GM23338 (cell line): ENCODE measurements at regions not wholly inside any gene's neighbourhood (a gene's known extent, or its start where the extent isn't known, plus 50 kb on each side); places are given as distances from the start of the nearest gene placed in this dataset.

Experiments used
- ATAC-seq: fragments of 200-7000 bp; cut with Tn5 transposase; 3 replicates; pipeline ENCODE4 v1.9.1; 2020
- DNase-seq: peaks from one replicate; pipeline ENCODE4 v3.0.0-alpha.2; 2015; ENCODE audit warnings: low spot score
- H2AFZ ChIP-seq: fragments of 200-600 bp; sonication (generic); 2 replicates; pipeline ENCODE4 v1.8.0; 2016; ENCODE audit warnings: antibody characterized with exemption, mild to moderate bottlenecking, moderate library complexity
- H3F3A ChIP-seq: fragments of 200-600 bp; sonication (generic); replicated peaks from 2 replicates; pipeline ENCODE4 v1.8.0; 2017; ENCODE audit warnings: antibody characterized with exemption, mixed run types, low read depth
- H3K27ac ChIP-seq: fragments of 200-600 bp; sonication (generic); 2 replicates; pipeline ENCODE4 v1.6.1; 2016; ENCODE audit warnings: low read depth
- H3K27me3 ChIP-seq: fragments of 200-600 bp; sonication (generic); 2 replicates; pipeline ENCODE4 v1.8.0; 2016; ENCODE audit warnings: mild to moderate bottlenecking, mixed run types, moderate library complexity; ENCODE audit not compliant: insufficient read depth
- H3K36me3 ChIP-seq: fragments of 200-600 bp; sonication (generic); 2 replicates; pipeline ENCODE4 v1.8.0; 2016; ENCODE audit warnings: mild to moderate bottlenecking; ENCODE audit not compliant: insufficient read depth
- H3K4me1 ChIP-seq: fragments of 200-600 bp; sonication (generic); 2 replicates; pipeline ENCODE4 v1.8.0; 2016; ENCODE audit warnings: mild to moderate bottlenecking, moderate library complexity; ENCODE audit not compliant: insufficient read depth
- H3K4me2 ChIP-seq: fragments of 200-600 bp; sonication (generic); 2 replicates; pipeline ENCODE4 v1.7.1; 2017; ENCODE audit warnings: mixed run types
- H3K4me3 ChIP-seq: fragments of 200-600 bp; sonication (generic); 2 replicates; pipeline ENCODE4 v1.6.1; 2016; ENCODE audit warnings: mixed run types
- H3K79me2 ChIP-seq: fragments of 200-600 bp; sonication (generic); replicated peaks from 2 replicates; pipeline ENCODE4 v1.8.0; 2017; ENCODE audit warnings: mild to moderate bottlenecking; ENCODE audit not compliant: insufficient read depth
- H3K9me2 ChIP-seq: fragments of 200-600 bp; sonication (generic); 2 replicates; pipeline ENCODE4 v1.8.0; 2017; ENCODE audit not compliant: insufficient read depth
- H4K20me1 ChIP-seq: fragments of 200-600 bp; sonication (generic); replicated peaks from 2 replicates; pipeline ENCODE4 v1.8.0; 2017; ENCODE audit warnings: mild to moderate bottlenecking; ENCODE audit not compliant: insufficient read depth
- H3K27ac Mint-ChIP-seq: 2 replicates; pipeline ENCODE4 v1.8.0; 2020; ENCODE audit warnings: inconsistent platforms, mild to moderate bottlenecking, moderate library complexity, mixed read lengths
- H3K27me3 Mint-ChIP-seq: 3 replicates; pipeline ENCODE4 v1.8.0; 2022; ENCODE audit warnings: low read depth, mild to moderate bottlenecking, moderate library complexity, mixed read lengths, inconsistent platforms; ENCODE audit not compliant: insufficient read depth, poor library complexity
- H3K36me3 Mint-ChIP-seq: 3 replicates; pipeline ENCODE4 v1.8.0; 2021; ENCODE audit warnings: low read depth, mild to moderate bottlenecking, inconsistent platforms, moderate library complexity, mixed read lengths
- H3K4me1 Mint-ChIP-seq: 3 replicates; pipeline ENCODE4 v1.8.0; 2020; ENCODE audit warnings: mild to moderate bottlenecking, inconsistent platforms, mixed read lengths
- H3K4me3 Mint-ChIP-seq: 3 replicates; pipeline ENCODE4 v1.8.0; 2021; ENCODE audit warnings: moderate library complexity, mild to moderate bottlenecking, inconsistent platforms, mixed read lengths
- H3K9me3 Mint-ChIP-seq: 3 replicates; pipeline ENCODE4 v1.8.0; 2020; ENCODE audit warnings: moderate library complexity, mild to moderate bottlenecking, inconsistent platforms, mixed read lengths
- CREB1 ChIP-seq: fragments of 250-450 bp; sonication (Bioruptor Pico); IDR thresholded peaks from 2 replicates; pipeline ENCODE4 v1.5.0; 2020; ENCODE audit warnings: low read depth, mild to moderate bottlenecking, moderate library complexity
- EZH2 ChIP-seq: fragments of 200-600 bp; sonication (generic); IDR thresholded peaks from one replicate; pipeline ENCODE4 v1.8.0; 2017; ENCODE audit warnings: antibody characterized with exemption, mild to moderate bottlenecking, low read depth; ENCODE audit not compliant: unreplicated experiment
- JUNB ChIP-seq: IDR thresholded peaks from one replicate; pipeline ENCODE4 v1.6.1; 2016; ENCODE audit warnings: antibody characterized with exemption; ENCODE audit not compliant: unreplicated experiment
- NANOG ChIP-seq: IDR thresholded peaks from 2 replicates; pipeline ENCODE4 v1.6.1; 2016; ENCODE audit warnings: antibody characterized with exemption, borderline replicate concordance
- POLR2AphosphoS5 ChIP-seq: IDR thresholded peaks from 2 replicates; pipeline ENCODE4 v1.6.1; 2016; ENCODE audit warnings: antibody characterized with exemption, low read depth
- STAT1 ChIP-seq: IDR thresholded peaks from one replicate; pipeline ENCODE4 v1.6.1; 2016; ENCODE audit warnings: antibody characterized with exemption; ENCODE audit not compliant: unreplicated experiment
- ZNF114 ChIP-seq: fragments of 250-450 bp; sonication (Bioruptor Pico); IDR thresholded peaks from 2 replicates; pipeline ENCODE4 v1.5.0; 2020; ENCODE audit warnings: mild to moderate bottlenecking, moderate library complexity
- ZNF331 ChIP-seq: fragments of 250-450 bp; sonication (Bioruptor Pico); IDR thresholded peaks from 2 replicates; pipeline ENCODE4 v1.5.0; 2020; ENCODE audit warnings: low read depth, mild to moderate bottlenecking, moderate library complexity
- TF ChIP-seq, protein P1 (sequence below), 2 experiments: fragments of 200-600 bp in 1 of 2; sonication (generic) in 1 of 2; conservative IDR thresholded peaks; 2 replicates each; pipeline versions ENCODE4 v1.5.1 to v1.6.1; 2016 to 2017; ENCODE audit warnings: antibody characterized with exemption in 2 of 2, low read depth in 2 of 2, mild to moderate bottlenecking in 2 of 2, moderate library complexity in 1 of 2
- TF ChIP-seq, protein P2 (sequence below): IDR thresholded peaks from one replicate; pipeline ENCODE4 v1.6.1; 2018; ENCODE audit warnings: antibody characterized with exemption; ENCODE audit not compliant: unreplicated experiment
- TF ChIP-seq, protein P3 (sequence below): IDR thresholded peaks from 2 replicates; pipeline ENCODE4 v1.6.1; 2016; ENCODE audit warnings: antibody characterized with exemption

DNA sequence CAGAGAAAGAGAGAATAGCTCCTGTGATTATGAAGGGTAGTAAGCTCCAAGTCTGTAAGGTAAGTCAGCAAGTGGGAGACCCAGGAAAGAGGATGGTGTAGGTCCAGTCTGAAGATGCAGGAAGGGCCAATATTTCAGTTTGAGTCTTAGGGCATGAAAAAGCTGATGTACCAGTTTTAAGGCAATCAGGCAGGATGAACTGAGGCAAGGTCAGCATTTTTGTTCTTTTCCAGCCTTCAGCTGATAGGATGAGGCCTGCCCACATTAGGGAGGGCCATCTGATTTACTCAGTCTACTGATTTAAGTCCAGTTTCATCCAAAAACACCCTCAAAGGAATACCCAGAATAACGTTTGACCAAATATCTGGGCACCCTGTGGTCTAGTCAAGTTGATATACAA is 347.3 kb downstream of the CMPK2 start:
- Histone ChIP-seq H4K20me1 (no peaks in the 10 kb centered on the region), H3K79me2 (no peaks in the 10 kb centered on the region), H3K4me3 (no peak overlapping the region), H3K4me1 (no peaks in the 10 kb centered on the region; the same call in 1 of the 2 replicates), H3K27me3 (no peaks in the 10 kb centered on the region), H3K36me3 (no peaks in the 10 kb centered on the region), H2AFZ (no peak overlapping the region), H3F3A (no peaks in the 10 kb centered on the region), H3K27ac (no peak overlapping the region), H3K4me2 (no peak overlapping the region), H3K9me2 (peaks cover 3% of the 10 kb centered on the region; the same call in 1 of the 2 replicates)
- no peak overlapping the region for H3K27ac Mint-ChIP-seq
- H3K4me3 Mint-ChIP-seq = no peak overlapping the region
- no peak for ATAC-seq
- TF ChIP-seq ZNF331 (CRISPR knock-in tag) (no peak), CREB1 (CRISPR knock-in tag) (no peak), NANOG (no peak), JUNB (no peak), ZNF114 (CRISPR knock-in tag) (no peak), STAT1 (no peak), EZH2 (no peak)
- TF ChIP-seq, protein P1, sequence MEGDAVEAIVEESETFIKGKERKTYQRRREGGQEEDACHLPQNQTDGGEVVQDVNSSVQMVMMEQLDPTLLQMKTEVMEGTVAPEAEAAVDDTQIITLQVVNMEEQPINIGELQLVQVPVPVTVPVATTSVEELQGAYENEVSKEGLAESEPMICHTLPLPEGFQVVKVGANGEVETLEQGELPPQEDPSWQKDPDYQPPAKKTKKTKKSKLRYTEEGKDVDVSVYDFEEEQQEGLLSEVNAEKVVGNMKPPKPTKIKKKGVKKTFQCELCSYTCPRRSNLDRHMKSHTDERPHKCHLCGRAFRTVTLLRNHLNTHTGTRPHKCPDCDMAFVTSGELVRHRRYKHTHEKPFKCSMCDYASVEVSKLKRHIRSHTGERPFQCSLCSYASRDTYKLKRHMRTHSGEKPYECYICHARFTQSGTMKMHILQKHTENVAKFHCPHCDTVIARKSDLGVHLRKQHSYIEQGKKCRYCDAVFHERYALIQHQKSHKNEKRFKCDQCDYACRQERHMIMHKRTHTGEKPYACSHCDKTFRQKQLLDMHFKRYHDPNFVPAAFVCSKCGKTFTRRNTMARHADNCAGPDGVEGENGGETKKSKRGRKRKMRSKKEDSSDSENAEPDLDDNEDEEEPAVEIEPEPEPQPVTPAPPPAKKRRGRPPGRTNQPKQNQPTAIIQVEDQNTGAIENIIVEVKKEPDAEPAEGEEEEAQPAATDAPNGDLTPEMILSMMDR (conservative IDR thresholded peaks at IDR 0.05; ENCODE audit: low read depth in 2 of 2) = no peak
- TF ChIP-seq, protein P2, sequence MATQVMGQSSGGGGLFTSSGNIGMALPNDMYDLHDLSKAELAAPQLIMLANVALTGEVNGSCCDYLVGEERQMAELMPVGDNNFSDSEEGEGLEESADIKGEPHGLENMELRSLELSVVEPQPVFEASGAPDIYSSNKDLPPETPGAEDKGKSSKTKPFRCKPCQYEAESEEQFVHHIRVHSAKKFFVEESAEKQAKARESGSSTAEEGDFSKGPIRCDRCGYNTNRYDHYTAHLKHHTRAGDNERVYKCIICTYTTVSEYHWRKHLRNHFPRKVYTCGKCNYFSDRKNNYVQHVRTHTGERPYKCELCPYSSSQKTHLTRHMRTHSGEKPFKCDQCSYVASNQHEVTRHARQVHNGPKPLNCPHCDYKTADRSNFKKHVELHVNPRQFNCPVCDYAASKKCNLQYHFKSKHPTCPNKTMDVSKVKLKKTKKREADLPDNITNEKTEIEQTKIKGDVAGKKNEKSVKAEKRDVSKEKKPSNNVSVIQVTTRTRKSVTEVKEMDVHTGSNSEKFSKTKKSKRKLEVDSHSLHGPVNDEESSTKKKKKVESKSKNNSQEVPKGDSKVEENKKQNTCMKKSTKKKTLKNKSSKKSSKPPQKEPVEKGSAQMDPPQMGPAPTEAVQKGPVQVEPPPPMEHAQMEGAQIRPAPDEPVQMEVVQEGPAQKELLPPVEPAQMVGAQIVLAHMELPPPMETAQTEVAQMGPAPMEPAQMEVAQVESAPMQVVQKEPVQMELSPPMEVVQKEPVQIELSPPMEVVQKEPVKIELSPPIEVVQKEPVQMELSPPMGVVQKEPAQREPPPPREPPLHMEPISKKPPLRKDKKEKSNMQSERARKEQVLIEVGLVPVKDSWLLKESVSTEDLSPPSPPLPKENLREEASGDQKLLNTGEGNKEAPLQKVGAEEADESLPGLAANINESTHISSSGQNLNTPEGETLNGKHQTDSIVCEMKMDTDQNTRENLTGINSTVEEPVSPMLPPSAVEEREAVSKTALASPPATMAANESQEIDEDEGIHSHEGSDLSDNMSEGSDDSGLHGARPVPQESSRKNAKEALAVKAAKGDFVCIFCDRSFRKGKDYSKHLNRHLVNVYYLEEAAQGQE = no peak
- no peak for DNase-seq
- H3K27me3 Mint-ChIP-seq = no peaks in the 10 kb centered on the region
- peaks cover 24% of the 10 kb centered on the region for H3K9me3 Mint-ChIP-seq
- peaks cover 4% of the 10 kb centered on the region; the same call in 2 of the 3 replicates for H3K4me1 Mint-ChIP-seq
- H3K36me3 Mint-ChIP-seq = no peaks in the 10 kb centered on the region

DNA sequence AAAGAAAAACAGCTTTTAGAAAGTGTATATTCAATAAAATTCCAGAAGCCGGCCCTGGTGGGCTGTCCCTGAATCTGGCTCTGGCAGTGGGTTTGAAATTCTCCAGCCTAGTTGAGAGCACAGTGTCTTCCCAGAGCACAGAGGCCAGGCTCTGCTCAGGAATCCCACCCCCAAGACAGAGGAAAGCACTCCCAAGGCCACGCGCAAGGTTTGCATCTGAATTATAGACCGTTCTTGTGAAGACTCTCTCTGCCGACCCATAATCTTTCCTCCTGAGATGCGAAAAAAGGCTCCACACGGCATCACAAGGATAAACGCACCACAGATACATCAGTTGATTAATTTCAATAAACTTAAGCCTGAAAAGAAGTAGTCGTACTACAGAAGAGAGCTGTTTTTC is 342.2 kb downstream of the CMPK2 start:
- H3K79me2 ChIP-seq = no peaks in the 10 kb centered on the region
- ATAC-seq (peak; percentile 65), DNase-seq (peak; percentile 46)
- no peaks in the 10 kb centered on the region for H3K36me3 ChIP-seq
- H3K4me1 ChIP-seq = peaks cover 6% of the 10 kb centered on the region
- TF ChIP-seq, protein P3, sequence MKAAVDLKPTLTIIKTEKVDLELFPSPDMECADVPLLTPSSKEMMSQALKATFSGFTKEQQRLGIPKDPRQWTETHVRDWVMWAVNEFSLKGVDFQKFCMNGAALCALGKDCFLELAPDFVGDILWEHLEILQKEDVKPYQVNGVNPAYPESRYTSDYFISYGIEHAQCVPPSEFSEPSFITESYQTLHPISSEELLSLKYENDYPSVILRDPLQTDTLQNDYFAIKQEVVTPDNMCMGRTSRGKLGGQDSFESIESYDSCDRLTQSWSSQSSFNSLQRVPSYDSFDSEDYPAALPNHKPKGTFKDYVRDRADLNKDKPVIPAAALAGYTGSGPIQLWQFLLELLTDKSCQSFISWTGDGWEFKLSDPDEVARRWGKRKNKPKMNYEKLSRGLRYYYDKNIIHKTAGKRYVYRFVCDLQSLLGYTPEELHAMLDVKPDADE = no peak
- TF ChIP-seq STAT1 = no peak
- no peak for TF ChIP-seq POLR2AphosphoS5
- no peak for TF ChIP-seq NANOG
- no peak for TF ChIP-seq ZNF331 (CRISPR knock-in tag)
- TF ChIP-seq, protein P1 (conservative IDR thresholded peaks at IDR 0.05; ENCODE audit: low read depth in 2 of 2) = no peak
- H3K4me2 ChIP-seq = no peak overlapping the region
- no peaks in the 10 kb centered on the region for H4K20me1 ChIP-seq
- no peak overlapping the region for H3K27ac Mint-ChIP-seq
- H3K27ac ChIP-seq = no peak overlapping the region
- H3K36me3 Mint-ChIP-seq = no peaks in the 10 kb centered on the region
- H3K27me3 Mint-ChIP-seq = no peaks in the 10 kb centered on the region
- peaks cover 15% of the 10 kb centered on the region; the same call in 2 of the 3 replicates for H3K4me1 Mint-ChIP-seq
- H2AFZ ChIP-seq = peak overlapping the region; percentile 79
- no peak overlapping the region for H3K4me3 Mint-ChIP-seq
- no peaks in the 10 kb centered on the region for H3F3A ChIP-seq
- no peaks in the 10 kb centered on the region for H3K27me3 ChIP-seq
- H3K4me3 ChIP-seq = no peak overlapping the region
- peaks cover 3% of the 10 kb centered on the region; the same call in 1 of the 2 replicates for H3K9me2 ChIP-seq
- peaks cover 45% of the 10 kb centered on the region for H3K9me3 Mint-ChIP-seq
